ENCODE measurements at regions not wholly inside any gene's neighbourhood (a gene's known extent, or its start where the extent isn't known, plus 50 kb on each side); places are given as distances from the start of the nearest gene placed in this dataset.

DNA sequence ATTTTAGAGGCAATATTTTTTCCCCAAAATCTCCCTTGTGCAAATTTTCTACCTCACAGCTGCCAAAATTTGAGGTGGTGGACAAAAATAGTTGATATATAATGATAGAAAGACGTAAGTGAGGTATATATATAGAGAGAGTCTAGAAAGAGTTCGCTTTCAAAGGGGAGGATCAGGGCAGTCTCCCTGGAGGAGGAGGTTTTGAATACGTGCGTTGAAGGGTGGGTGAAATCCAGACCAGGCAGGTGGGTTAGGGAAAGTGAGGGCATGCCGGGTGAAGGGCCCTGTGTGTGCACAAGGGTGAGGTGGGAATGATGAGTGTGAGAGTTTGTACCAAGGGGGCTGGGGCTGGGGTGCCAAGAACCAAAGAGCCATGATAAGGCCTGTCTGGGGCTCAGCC is 100.2 kb downstream of the CEBPB start:
- TF ChIP-seq CTCF (IDR thresholded peaks at IDR 0.05) = no peak
- TF ChIP-seq POLR2A (IDR thresholded peaks at IDR 0.05) = no peak
